Peyer's patch (tissue), 4 donors: ENCODE measurements at regions not wholly inside any gene's neighbourhood (a gene's known extent, or its start where the extent isn't known, plus 50 kb on each side); places are given as distances from the start of the nearest gene placed in this dataset.

Experiments used
- POLR2A ChIP-seq, 2 donors: fragments of 450-650 bp; IDR thresholded peaks; one replicate each; pipeline ENCODE4 v1.5.1; 2017; ENCODE audit warnings: antibody characterized with exemption in 2 of 2, mild to moderate bottlenecking in 2 of 2, moderate library complexity in 2 of 2
- TF ChIP-seq, protein P1 (sequence below), 6 experiments: fragments of 450-650 bp in 4 of 6; fragments of 200-600 bp in 2 of 6; sonication (generic) in 1 of 6; IDR thresholded peaks; one replicate each; pipeline ENCODE4 v1.5.1; 2017 to 2019; ENCODE audit warnings: antibody characterized with exemption in 6 of 6, mild to moderate bottlenecking in 3 of 6, moderate library complexity in 1 of 6

DNA sequence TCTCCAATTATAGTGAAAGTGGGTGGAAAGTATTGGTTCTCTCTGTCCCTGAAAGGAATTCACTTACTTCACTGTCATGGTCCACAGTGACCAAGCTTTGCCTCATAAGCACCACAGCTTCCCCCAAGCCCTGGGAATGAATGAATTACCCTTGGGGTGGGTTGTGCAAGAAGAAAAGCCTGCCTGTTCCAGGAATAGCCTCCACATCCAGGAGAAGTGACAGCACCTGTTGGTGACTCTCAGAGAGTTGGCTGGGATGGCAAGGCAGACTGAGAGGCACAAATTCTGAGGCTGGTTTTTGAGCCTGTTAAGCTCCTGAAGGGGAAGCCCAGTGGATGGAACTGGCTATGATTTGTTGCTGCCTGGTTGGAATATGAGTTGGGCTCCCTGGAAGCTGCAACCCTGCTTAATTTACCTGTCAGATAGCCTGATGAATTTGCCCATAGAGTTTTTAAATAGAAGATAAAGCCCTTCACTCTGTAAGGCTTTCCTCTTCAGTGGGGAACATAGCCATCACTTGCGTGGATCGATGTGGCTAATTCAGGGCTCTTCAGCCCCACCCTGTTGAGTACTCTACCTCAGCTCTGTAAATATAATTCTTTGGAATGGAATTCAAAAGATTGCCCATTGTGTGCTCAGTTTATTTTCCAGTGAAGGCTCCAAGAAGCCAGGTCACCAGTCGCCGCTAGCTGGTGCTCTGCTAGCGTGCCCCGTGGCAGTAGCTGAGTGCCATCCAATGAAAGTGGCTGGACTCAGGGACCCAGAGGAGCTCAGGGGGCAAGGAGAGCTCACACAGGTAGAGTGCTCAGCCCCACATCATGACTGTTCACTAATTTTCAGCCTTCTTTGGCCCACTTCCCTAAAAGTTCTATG, 479.3 kb downstream of the IRS1 start:
- TF ChIP-seq, protein P1, sequence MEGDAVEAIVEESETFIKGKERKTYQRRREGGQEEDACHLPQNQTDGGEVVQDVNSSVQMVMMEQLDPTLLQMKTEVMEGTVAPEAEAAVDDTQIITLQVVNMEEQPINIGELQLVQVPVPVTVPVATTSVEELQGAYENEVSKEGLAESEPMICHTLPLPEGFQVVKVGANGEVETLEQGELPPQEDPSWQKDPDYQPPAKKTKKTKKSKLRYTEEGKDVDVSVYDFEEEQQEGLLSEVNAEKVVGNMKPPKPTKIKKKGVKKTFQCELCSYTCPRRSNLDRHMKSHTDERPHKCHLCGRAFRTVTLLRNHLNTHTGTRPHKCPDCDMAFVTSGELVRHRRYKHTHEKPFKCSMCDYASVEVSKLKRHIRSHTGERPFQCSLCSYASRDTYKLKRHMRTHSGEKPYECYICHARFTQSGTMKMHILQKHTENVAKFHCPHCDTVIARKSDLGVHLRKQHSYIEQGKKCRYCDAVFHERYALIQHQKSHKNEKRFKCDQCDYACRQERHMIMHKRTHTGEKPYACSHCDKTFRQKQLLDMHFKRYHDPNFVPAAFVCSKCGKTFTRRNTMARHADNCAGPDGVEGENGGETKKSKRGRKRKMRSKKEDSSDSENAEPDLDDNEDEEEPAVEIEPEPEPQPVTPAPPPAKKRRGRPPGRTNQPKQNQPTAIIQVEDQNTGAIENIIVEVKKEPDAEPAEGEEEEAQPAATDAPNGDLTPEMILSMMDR (IDR thresholded peaks at IDR 0.05): no peak
- no peak for TF ChIP-seq POLR2A (IDR thresholded peaks at IDR 0.05)
